ENCODE measurements at regions not wholly inside any gene's neighbourhood (a gene's known extent, or its start where the extent isn't known, plus 50 kb on each side); places are given as distances from the start of the nearest gene placed in this dataset.
"Not testable (repeated sequence)": the region's sequence is repeated elsewhere in the genome, so short reads cannot be mapped to it uniquely, and the experiment has no call there.

DNA sequence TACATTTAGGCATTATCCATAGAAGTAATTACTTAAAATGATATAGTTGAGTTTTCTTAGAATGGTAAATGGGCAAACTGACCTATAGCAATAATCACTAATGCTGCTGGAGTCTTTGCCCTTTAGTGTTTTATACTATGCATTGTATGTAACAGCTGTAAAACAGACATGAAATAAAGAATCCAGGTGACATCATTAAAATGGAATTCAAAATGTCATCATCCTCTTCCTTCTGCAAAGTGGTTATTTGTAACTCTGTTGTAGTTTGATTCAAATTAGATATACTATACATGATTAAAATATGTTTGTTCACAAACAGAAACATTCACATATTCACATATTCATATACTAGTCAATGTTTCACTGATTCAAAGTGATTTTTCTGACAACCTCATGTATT lies 598.8 kb downstream of the SLC16A7 start:
- DNase-seq: no peak

- DNase-seq: no peak
Observed at GRCh38 chr12:60195483-60195882, 599.7 kb downstream of the SLC16A7 start.

DNA sequence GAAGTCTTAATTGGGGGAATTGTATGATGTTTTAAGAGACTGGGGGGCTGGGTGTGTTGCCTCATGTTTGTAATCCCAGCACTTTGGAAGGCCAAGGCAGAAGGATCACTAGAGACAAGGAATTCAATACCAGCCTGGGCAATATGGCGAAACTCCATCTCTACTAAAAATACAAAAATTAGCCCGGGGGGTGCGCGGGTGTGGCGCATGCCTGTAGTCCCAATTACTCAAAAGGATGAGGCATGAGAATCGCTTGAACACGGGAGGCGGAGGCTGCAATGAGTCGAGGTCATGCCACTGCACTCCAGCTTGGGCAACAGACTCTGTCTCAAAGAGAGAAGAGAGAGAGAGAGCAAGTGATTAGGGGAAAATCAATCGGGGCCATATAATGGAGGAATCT lies 600.5 kb downstream of the SLC16A7 start:
- no peak for DNase-seq

GRCh38 chr12:60197589-60197988 lies 601.8 kb downstream of the SLC16A7 start:
- DNase-seq: no peak

DNA sequence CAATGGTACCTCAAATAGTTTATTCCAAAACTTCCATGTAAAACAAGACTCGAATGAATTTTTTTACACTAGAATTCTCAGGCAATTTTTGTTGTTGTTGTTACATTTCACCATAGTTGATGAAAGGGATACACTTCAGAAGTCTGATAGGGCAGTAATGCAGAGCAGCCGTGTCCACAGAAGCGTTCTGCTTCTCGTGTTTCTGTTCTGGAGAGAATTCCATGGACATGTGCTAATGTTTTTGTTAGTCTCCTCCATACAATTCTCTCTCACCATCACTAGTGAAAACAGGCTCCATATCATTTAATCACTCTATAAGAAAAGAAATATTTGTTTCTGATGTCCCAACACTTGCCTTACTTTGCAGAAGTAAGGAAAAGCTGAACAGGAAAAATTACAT lies 606.1 kb downstream of the SLC16A7 start:
- DNase-seq: peak in 1 of 3 donors; percentile 10

GRCh38 chr12:60205500-60205899 lies 609.7 kb downstream of the SLC16A7 start:
- DNase-seq: peak in 1 of 3 donors; percentile 18

GRCh38 chr12:60209521-60209920 lies 613.7 kb downstream of the SLC16A7 start:
- DNase-seq: no peak

GRCh38 chr12:60209933-60210332 lies 614.1 kb downstream of the SLC16A7 start:
- no peak for DNase-seq

GRCh38 chr12:60210756-60211155 lies 614.9 kb downstream of the SLC16A7 start:
- DNase-seq: no peak

DNA sequence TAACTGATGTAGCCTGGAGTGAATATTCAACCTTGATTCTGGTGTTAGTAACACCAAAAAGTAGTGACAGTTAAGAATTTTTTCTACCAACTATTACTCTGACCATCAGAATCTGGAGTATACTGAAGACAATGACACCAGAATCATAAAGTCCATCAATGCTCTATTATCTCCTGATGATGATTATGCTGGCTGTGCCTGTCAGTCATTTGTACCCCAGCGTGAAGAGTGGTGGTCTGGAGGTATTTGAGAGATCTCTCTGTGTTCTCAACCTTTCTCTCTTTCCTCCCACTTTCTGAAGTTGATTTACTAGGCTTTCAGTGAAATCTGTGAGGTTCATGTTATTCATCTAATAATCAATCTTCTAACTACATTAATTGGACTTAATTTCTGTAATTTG lies 615.4 kb downstream of the SLC16A7 start:
- no peak for DNase-seq

DNA sequence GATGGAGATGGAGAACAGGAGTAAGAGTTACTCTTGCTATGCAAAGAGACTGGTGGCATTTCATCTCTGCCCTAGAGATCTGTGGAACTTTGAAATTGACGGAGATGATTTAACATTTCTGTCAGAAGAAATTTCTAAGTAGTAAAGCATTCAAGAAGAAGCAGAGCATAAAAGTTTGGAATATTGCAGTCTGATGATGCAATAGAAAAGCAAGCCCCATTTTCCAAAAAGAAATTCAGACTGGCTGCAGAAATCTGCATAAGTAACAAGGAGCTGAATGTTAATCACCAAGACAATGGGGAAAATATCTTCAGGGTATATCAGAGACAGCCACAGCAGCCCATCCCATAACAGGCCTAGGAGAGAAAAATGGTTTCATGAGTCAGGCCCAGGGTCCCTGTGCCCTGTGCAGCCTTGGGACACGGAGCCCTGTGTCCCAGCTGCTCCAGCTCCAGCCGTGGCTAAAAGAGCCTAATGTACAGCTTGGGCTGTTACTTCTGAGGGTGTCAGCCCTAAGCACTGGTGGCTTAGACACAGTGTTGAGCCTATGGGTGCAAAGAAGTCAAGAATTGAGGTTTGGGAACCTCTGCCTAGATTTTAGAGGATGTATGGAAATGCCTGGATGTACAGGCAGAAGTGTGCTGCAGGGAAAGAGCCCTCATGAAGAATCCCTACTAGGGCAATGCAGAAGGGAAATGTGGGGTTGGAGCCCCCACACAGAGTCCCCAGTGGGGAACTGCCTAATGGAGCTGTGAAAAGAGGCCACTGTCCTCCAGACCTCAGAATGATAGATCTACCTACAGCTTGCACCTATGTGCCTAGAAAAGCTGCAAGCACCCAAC lies 616.6 kb downstream of the SLC16A7 start:
- DNase-seq: no peak

DNA sequence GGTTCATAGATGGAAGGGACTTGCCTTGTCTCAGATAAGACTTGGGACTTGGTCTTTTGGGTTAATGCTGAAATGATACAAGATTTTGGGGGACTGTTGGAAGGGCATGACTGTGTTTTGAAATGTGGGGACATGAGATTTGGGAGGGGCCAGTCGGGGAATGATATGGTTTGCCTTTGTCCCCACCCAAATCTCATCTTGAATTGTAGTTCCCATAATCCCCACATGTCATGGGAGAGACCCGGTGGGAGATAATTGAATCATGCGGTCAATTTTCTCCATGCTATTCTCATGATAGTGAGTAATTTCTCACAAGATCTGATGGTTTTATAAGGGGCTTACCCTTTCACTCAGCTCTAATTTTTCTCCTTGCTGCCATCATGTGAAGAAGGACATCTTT lies 617.4 kb downstream of the SLC16A7 start:
- not testable (repeated sequence) for DNase-seq

GRCh38 chr12:60216226-60216625 lies 620.4 kb downstream of the SLC16A7 start:
- no peak for DNase-seq

GRCh38 chr12:60223242-60223641 lies 627.4 kb downstream of the SLC16A7 start:
- DNase-seq: no peak

DNA sequence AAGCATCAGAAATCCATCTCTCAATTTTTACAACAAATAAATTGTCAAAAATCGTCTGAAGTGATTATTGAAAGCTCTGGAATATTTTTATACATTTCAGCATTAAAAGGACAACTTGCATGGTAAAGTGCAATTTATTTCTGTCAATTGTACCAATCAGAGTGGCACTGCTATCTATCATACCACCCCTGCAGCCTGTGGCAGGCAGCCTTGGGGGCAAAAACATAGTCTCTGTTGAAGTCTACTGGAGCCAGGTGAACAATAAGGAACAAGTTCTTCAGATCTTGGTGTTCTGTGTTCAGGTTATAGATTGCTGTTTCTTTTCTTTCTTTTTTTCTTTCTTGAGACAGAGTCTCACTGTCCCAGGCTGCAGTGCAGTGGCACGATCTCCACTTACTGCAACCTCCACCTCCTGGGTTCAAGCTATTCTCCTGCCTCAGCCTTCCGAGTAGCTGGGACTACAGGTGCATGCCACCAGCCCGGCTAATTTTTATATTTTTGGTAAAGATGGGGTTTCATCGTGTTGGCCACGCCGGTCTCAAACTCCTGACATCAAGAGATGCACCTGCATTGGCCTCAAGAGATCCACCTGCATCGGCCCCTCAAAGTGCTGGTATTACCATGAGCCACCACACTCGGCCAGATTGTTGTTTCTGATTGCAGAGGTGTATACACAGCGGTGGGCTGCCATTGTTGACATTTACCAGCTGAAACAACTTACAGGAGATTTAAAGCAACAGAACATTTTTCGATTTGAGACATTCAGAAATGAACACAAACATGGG lies 629.6 kb downstream of the SLC16A7 start:
- DNase-seq: no peak

- no peak for DNase-seq
Observed at GRCh38 chr12:60227916-60228315, 632.1 kb downstream of the SLC16A7 start.

GRCh38 chr12:60230056-60230455 lies 634.2 kb downstream of the SLC16A7 start:
- DNase-seq: peak in 1 of 3 donors; percentile 23

DNA sequence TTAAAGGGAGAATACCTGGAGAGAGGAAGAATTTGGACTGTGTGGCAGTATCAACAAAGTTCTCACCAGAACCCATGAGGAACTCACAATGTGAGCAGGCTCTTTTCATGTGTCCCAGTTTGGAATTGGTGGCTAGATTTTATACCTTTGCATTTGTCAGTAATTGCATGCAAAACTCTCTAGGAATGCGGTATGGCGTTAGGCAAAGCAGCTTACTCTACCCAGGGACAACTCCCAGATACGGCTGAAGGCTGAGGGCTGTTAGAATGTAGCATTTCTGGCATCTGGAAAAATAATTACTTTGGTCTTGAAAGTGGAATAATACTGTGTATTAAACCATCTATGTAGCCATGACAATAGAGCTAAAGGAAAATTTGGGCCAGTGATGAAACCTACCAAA lies 635.5 kb downstream of the SLC16A7 start:
- no peak for DNase-seq

DNA sequence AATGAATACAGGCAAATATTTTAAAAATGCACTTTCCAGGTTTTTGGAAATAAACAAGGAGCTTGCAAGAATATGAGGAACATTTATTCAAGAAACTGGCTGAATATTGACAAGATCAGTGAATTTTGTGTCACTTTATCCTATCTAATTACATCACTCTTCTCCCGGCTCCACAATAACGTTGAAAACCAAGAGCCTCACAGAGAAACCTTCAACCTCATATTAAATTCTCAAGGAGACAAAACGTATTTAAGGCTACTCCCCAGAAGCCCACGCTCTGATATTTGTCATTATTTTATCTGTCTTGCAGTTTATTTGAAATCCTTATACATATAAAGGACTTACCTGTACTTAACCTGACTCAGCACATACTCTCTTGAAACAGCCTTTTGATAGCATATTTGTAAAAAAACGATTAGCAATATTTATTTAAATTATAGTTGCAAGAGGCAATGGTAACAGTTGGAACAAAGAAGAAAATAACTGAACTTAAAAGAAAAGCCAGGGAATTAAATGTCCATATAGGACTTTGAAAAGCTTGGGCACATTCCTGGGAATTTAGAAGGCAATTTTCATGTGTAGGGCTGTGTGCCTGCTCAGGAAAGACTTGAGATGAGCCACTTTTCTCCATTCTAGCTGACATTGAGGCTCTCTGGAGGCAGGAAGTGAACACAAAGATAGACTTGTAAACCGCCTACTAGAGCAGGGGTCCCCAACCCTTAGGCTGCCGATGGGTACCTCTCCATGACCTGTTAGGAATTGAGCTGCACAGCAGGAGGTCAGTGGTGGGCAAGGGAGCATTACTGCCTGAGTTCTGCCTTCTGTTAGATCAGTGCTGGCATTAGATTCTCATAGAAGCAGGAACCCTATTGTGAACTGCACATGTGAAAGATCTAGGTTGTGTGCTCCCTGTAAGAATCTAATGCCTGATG lies 636.4 kb downstream of the SLC16A7 start:
- DNase-seq: no peak

- not testable (repeated sequence) for DNase-seq
Observed at GRCh38 chr12:60234611-60235195, 638.9 kb downstream of the SLC16A7 start.

GRCh38 chr12:60235261-60235660 lies 639.4 kb downstream of the SLC16A7 start:
- DNase-seq: no peak

DNA sequence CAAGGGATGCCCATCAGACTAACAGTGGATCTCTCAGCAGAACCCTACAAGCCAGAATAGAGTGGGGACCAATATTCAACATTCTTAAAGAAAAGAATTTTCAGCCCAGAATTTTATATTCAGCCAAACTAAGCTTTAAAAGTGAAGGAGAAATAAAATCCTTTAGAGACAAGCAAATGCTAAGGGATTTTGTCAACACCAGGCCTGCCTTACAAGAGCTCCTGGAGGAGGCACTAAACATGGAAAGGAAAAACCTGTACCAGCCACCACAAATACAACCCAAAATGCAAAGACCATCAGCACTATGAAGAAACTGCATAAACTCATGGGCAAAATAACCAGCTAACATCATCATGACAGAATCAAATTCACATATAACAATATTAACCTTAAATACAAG lies 640.6 kb downstream of the SLC16A7 start:
- DNase-seq: not testable (repeated sequence)
